ENCODE measurements at regions not wholly inside any gene's neighbourhood (a gene's known extent, or its start where the extent isn't known, plus 50 kb on each side); places are given as distances from the start of the nearest gene placed in this dataset.
A peak's percentile ranks its signal among the peaks of the same experiment; 100 is the strongest.
"Not testable (repeated sequence)": the region's sequence is repeated elsewhere in the genome, so short reads cannot be mapped to it uniquely, and the experiment has no call there.

DNA sequence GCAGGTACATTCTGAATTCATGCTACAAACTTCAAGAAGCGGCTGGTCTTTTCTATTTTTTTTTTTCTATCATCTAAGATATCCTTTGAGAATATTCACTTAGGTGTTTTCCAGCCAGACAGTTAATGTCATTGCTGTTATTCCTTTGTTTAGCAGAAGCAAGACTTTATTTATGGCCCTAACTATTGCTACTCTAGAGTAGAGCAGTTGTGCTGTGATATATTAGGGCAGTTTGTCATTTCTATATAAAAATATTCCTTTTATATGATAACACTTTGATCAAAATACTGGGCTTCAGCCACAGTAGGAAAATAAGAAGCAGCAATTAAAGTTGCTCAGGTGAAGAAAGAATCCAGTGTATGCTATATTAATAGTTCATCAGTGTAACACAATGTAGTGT, 959.3 kb downstream of the NCAM2 start:
- H3K4me3 ChIP-seq (ENCODE audit: low read length): no peak overlapping the region
- no peak for DNase-seq (ENCODE audit: low read depth, low spot score)

DNA sequence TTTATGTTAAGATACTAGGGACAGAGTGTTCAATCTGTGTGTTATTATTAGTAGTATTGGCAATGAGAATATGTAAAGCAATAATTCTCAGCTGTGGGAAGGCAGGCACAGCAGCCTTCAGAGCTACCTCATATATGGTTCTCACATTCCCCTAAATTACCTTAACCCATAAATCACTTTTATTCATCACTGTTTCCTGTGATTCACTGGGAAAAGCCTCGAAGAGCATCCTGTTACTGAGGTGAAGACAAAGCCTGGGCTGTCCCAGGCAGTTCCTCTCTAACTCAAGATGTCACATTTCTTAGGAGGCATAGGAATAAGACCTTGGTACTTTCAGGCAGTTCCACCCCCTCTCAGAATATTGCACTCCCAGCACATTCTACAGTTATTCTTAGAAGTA, 965.7 kb downstream of the NCAM2 start:
- H3K4me3 ChIP-seq (ENCODE audit: low read length): no peak overlapping the region
- no peak for DNase-seq (ENCODE audit: low read depth, low spot score)

DNA sequence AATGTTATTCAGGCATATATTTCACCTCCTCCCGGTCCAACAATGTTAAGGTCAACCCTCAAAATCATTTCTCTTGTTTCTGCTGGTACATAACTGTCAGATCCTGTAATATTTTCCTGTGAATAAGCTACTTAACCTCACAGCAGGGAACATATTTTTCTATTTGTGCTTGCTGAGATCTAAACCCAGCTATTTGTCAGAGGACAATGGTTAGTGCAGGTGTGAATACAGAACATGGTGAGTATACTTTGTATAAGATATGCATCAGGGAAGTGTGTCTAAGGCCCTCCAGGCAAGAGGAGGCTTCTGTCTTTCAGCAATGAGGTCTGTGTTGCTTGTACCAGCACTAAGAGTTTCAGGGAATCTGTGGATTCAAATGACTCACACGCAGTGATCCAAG, 970.6 kb downstream of the NCAM2 start:
- no peak overlapping the region for H3K4me3 ChIP-seq (ENCODE audit: low read length)
- no peak for DNase-seq (ENCODE audit: low read depth, low spot score)

DNA sequence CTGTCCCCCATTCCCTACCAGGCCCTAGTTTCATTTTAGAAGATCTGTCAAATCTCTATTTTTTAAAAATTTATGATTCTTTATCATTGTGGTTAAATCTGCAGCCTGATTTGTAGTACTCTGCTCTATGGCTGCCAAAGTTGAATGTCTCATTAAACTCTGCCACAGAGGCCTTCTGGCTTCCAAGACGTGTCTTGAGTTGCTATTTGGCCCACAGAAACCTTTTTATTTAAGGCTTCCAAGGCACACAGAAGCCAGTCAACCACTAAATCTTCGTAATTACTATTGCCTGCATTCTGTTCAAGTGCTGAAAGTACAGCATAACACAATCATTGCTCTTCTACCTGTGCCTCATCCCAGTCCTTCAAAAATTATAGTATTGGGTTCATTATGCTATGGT, 971.0 kb downstream of the NCAM2 start:
- DNase-seq (ENCODE audit: low read depth, low spot score): no peak
- H3K4me3 ChIP-seq (ENCODE audit: low read length): no peak overlapping the region

DNA sequence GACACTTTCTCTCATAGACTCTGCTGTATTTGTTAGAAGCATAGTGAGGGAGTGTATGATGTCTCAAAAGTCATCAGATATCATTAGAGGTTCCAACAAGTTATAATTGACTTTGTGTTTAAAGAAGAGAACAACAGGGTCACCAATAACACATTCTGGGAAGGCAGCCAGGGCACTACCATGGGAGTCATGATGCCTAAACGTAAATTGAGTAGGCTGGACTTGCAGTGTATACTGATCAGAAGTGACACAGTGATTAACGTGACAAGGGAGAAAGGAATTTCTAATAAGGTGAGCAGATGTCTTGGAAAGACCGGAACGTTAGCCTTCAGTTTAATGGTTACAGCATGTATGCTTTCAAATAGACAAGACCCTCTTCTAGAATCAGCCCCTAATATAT, 973.2 kb downstream of the NCAM2 start:
- no peak for DNase-seq (ENCODE audit: low read depth, low spot score)
- H3K4me3 ChIP-seq (ENCODE audit: low read length): no peak overlapping the region

DNA sequence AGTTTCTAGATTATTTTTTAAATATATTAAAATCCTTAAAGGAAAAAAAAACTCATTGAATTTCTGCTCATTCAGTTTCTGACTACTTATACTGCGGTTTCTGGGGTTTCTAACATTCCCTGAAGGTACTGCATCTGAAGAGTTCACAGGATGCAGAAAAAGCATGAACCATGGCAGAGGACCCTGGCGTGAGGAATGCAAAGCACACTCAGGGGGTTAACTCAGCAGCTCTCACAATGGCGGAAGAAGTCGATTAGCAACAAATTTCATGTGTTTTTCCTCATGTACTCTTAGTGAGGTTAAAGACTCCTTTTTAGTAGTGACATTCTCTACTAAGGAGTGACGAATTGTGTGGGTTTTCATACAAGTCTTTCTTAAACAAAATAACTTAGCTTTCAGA, 975.6 kb downstream of the NCAM2 start:
- no peak for DNase-seq (ENCODE audit: low read depth, low spot score)
- H3K4me3 ChIP-seq (ENCODE audit: low read length): no peak overlapping the region

DNA sequence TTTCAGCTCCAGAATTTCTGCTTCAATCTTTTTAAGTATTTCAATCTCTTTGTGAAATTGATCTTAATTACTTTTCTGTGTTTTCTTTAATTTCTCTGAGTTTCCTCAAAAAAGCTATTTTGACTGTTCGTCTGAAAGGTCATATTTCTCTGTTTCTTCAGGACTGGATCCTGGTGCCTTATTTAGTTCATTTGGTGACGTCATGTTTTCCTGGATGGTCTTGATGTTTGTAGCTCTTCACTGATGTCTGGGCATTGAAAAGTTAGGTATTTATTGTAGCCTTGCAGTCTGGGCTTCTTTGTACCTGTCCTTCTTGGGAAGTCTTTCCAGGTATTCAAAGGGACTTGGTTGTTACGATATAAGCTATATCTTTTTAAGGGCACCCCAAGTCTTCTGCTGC, 998.7 kb downstream of the NCAM2 start:
- DNase-seq (ENCODE audit: low read depth, low spot score): no peak
- no peak overlapping the region for H3K4me3 ChIP-seq (ENCODE audit: low read length)

DNA sequence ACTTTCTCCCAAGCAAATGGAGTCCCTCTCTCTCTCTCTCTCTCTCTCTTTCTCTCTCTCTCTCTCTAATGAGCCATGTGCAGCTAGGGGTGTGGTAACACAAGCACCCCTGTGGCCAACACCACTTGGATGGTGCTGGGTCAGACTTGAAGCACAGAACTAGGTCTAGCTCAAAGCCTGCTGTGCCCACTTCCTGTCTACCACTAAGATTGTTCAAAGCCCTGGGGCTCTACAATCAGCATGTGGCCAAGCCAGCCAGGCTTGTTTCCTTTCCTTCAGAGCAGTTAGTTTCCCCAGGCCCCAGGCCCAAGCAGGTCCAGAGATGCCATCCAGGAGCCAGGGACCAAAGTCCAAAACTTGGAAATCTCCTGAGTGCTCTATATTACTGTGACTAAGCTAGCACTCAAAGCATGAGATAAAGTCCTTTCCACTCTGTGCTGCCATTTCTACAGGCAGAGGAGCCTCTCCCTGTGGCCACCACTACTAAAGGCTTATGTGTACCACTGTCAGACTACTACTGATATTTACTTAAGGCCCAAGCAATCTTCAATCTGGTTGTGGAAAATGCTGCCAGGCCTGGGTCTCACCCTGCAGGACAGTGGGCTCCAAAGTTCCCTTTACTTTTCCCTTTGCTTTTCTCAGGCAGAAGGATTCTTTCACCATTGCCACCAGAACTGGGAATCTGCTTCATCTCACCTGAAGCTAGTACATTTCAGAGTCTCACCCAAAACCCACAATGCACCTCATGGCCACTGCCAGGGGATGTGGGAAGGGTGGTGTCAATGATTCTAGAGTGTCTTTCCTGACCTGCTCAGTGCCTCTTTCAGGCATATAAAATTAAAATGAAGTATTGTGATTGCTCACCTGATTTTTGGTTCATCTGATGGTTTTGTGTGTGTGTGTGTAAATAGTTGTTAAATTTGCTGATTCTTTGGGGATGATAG, 999.5 kb downstream of the NCAM2 start:
- peak; percentile 79 for DNase-seq (ENCODE audit: low read depth, low spot score)
- H3K4me3 ChIP-seq (ENCODE audit: low read length): no peak overlapping the region

DNA sequence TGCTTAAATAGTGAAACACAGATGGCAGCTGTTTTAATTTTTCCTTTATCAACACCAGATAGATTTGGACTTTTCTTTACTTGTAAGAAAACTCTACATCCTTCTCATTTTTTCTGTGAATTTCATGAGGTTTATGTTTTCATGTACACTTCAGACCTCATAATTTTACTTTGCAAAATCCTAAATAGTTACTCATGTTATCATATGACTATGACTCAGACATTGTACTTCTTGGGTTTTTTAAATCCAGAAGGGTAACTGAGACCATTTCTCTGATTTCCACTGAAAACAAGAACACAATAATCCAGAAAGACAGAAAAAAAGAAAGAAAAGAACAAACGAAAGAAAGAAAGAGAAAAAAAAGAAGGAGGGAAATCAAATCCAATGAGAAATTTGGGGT, 1021.6 kb downstream of the NCAM2 start:
- DNase-seq (ENCODE audit: low read depth, low spot score): no peak
- H3K4me3 ChIP-seq (ENCODE audit: low read length): no peak overlapping the region

DNA sequence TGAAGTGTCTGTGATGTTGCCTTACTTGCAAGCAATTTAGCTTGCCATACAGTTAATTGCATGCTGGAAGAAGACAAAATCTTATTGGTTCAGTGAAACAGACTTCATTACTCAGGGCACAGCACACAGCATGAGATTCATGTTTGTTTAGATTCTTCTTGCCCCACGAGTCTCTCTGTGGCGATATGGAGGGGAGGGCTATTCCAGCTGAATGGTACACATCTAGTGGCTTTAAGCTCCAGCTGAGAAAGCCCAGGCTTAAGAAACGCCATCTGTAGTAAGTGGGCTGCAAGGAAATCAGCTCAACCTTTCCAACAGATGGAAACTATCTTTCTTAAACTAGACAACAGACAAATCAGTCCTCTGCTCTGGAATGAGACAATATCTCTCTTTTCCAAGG, 1022.0 kb downstream of the NCAM2 start:
- H3K4me3 ChIP-seq (ENCODE audit: low read length): no peak overlapping the region
- DNase-seq (ENCODE audit: low read depth, low spot score): no peak

DNA sequence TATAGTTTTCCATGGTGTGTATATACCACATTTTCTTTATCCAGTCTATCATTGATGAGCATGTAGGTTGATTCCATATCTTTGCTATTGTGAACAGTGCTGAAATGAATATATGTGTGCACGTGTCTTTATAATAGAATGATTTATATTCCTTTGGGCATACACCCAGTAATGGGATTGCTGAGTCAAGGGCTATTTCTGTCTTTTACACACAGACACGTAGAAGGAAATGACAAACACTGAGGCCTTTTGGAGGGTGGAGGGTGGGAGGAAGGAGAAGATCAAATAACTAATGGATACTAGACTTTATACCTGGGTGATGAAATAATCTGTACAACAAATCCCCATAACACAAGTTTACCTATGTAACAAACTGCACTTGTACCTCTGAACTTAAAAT, 1025.7 kb downstream of the NCAM2 start:
- DNase-seq (ENCODE audit: low read depth, low spot score); H3K4me3 ChIP-seq (ENCODE audit: low read length): not testable (repeated sequence)

DNA sequence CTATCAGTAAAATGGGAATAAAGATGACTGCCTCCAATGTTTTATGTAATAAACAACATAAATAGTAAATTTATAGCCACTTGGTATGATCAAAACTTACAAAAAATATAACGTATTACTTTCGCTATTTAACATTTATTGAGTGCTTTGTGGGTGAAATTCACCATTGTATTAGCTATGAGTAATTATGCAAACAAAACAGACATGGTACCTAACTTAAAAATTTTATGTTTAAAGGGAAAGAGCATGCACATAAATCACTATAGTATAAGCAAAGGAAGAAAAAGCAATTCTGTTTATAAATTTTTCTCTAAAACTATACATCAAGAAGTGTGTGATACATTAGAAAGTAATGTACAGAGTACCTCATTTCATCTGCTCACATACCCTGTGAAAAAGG, 1046.2 kb downstream of the NCAM2 start:
- no peak for DNase-seq (ENCODE audit: low read depth, low spot score)
- H3K4me3 ChIP-seq (ENCODE audit: low read length): no peak overlapping the region

DNA sequence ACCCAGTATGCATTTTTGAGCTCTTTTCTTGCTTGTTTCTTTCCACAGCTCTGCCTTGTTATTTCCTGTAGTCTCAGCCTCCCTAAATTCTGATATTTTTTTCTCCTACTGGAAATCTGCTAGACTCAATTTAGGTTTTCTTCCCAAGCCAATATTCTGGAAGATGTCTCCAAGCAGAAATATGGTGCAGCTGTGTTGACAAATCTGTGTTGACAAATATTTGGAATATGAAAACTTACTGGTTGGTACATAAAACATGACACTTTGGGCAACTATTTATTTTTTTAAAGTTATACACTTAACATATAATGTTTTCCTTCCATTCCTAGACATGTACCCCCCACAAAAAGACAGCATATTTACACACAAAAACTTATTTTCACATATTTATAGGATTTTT, 1048.4 kb downstream of the NCAM2 start:
- DNase-seq (ENCODE audit: low read depth, low spot score): no peak
- no peak overlapping the region for H3K4me3 ChIP-seq (ENCODE audit: low read length)

DNA sequence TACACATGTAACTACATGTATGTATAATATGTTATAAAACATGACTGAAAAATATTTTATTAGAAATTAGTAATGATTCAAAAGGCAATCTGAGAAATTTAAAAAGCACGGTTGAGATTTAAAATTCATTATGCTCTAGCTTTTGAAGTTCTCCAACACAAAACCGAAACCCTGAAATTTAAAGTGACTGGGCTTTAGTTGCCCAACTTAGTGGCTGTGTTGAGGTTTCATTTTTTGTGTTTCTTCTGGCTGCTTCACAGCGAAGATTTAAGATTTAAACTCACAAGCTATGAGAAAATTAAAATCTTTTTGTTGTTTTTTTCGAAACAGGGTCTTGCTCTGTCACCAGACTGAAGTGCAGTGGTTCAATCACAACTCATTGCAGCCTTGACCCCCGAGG, 1058.7 kb downstream of the NCAM2 start:
- no peak for DNase-seq (ENCODE audit: low read depth, low spot score)
- no peak overlapping the region for H3K4me3 ChIP-seq (ENCODE audit: low read length)

DNA sequence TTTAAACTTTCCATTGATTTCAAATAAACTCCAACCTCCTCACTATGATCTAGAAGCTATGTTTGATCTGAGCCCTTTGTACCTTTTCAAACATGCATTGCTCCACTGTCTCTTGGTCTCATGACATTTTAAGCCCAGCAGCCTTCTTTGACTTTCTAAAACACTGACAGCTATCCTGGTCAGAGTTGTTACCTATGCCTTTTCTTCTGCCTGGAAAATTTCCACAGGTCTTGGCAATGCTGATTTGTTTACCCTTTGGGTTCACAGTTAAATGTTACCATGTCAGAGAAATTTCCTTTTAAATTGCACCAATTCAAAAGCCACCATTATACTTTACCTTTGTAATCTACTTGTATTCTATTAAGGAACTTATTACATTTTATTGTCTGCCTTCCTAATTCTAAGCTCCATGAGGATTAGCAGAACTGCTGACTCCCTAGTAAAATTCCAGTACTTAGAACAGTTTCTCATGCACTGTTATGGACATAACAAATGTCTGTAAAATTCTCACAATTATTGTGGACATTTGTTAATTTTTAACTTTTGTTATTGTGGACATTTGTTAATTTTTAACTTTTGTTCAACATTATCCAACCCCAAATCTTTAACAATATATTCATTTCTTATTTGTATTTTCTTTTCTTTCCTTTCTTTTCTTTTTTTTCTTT, 1064.4 kb downstream of the NCAM2 start:
- H3K4me3 ChIP-seq (ENCODE audit: low read length): no peak overlapping the region
- no peak for DNase-seq (ENCODE audit: low read depth, low spot score)

DNA sequence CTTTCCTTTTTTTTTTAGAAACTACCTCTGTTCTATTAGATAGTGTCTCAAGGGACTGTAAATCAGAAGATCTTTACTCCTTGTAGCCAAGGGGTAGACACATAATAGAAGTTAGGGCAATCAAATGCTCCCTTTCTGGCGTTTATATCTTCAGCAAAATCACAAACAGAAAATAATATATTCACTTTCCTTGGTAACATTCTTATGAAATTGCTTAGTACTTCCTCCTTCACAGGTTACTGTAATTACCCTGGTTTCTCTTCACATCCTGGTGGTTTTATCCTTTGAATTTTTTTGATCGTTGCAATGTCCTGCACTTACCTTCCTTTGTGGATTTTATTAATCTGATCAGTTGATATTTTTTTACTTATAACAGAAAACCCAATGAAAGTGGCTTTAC, 1064.9 kb downstream of the NCAM2 start:
- DNase-seq (ENCODE audit: low read depth, low spot score): no peak
- H3K4me3 ChIP-seq (ENCODE audit: low read length): no peak overlapping the region

DNA sequence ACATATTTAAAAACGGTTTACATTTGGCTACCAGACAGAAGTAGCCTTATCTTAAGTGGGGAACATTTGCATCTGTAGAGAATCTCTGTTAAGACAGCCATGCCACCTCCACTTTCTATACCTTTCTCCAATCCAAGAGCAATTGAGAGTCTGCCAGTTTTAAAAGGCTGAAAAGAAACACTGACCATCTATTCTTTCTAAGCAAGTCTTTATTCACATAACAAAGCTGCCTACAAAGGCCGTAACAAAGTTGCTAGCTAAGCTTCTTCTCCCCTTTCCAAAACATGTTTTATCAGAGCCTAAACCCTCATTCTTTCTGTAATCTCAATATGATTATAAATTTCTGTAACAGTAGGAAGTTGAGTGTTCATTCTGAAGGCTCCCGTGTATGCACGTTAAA, 1078.3 kb downstream of the NCAM2 start:
- DNase-seq (ENCODE audit: low read depth, low spot score): no peak
- no peak overlapping the region for H3K4me3 ChIP-seq (ENCODE audit: low read length)

DNA sequence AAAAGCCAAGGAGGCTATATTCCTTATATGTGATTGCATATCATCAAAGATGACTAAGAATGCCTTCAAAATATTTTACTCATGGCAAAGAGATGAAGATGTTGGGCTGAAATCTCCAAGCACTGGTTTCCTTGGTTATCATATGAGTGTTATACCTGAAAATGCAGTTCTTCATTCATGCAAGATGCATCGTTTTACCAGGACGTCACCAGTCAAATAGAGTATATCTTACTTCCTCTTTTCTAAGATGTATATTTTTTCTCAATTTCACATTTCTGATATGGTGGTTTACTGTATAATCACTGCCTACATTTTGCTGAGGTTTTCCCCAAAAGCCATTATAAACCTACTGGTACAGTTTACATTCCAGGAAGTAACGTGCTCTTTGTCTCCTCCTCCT, 1085.7 kb downstream of the NCAM2 start:
- H3K4me3 ChIP-seq (ENCODE audit: low read length): no peak overlapping the region
- no peak for DNase-seq (ENCODE audit: low read depth, low spot score)

DNA sequence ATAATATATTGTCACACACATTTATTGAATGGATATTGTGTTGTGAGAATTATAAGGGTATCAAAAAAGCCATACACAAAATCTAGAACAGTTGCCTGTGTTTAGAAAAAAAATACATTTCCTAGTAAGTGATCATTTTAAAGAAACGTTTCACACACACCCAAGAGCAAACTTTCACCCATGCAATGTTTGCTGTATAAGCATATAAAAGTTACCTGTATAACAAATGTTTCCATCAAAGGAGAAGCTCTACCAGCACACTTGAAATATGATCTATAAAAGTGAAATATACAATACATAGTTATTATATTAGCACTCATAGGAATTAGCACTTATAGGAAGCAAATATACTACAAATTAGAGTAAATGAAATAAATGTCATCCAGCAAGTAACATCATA, 1098.1 kb downstream of the NCAM2 start:
- no peak for DNase-seq (ENCODE audit: low read depth, low spot score)
- no peak overlapping the region for H3K4me3 ChIP-seq (ENCODE audit: low read length)

DNA sequence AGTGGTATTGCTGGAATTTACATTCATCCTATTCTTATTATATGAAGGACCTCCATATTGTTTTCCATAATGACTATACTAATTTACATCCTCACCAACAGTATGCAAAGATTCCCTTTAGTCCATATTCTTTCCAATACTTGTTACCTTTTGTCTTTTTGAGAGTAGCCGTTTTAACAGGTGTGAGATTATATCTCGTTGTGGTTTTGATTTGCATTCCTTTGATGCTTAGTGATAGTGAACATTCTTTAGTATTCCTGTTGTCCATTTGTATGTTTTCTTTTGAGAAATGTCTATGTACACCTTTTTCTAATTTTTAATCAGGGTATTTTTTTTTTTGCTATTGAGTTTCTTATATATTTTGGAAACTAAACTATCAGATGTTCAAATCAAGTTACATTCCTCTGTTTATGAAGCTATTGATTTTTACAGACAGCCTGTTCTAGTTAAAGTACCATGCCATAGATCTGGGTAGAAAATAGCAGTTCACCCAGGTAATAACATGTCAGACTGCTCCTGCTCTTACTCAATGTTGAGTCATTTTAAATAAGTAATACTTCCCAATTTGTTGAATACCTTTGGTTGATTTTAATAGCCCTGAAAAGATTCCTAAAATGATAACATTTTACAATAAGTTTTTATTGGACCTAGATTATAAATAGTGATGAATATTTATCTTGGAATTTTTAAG, 1108.7 kb downstream of the NCAM2 start:
- DNase-seq (ENCODE audit: low read depth, low spot score): peak; percentile 51

More for the DNA sequence above, 1108.7 kb downstream of the NCAM2 start:
- H3K4me3 ChIP-seq (ENCODE audit: low read length): no peak overlapping the region

Measured in Jurkat, Clone E6-1 (cell line).